ENCODE measurements at regions not wholly inside any gene's neighbourhood (a gene's known extent, or its start where the extent isn't known, plus 50 kb on each side); places are given as distances from the start of the nearest gene placed in this dataset.
"Not testable (repeated sequence)": the region's sequence is repeated elsewhere in the genome, so short reads cannot be mapped to it uniquely, and the experiment has no call there.

DNA sequence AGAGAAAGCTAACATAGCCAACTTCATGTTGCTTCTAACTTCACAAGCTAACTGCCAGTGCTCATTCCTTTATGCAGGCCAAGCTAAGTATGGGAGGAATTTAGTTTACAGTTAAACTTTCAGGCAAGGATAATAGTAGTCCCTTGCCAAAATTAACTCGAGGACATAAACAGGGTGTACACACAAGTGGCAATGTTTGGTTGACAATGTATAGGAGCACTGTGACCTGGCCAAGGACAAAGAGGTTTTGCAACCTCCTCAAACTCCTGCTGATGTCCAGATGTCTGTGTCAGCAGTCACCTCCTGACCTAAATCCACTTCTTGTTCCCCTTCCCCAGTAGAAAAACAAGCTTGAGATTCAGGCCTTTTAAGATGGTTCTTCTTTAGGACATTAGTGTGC lies 494.6 kb upstream of the KLF6 start:
- no peak for DNase-seq (ENCODE audit: low read depth, low spot score)
- no peak overlapping the region for H3K4me3 ChIP-seq (ENCODE audit: low read length)

DNA sequence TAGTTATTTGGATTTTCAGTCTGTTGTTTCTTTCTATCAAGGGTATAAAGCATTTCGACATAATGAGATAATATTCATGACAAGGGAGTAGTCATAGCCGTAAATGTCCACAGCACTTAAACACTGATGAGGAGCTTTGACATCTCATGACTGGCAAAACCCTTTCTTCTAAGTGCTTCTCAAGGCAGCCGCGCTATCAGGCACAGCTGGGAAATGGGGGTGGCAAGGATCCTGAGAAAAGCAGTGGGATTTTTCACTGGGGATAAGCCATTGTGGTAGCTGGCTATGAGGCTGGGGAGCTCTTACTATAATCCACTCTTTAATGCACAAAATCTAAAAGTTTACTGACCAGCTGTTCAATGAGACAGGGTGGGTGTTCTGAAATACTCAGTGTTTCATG lies 493.2 kb upstream of the KLF6 start:
- H3K4me3 ChIP-seq (ENCODE audit: low read length): no peak overlapping the region
- no peak for DNase-seq (ENCODE audit: low read depth, low spot score)

- no peak for DNase-seq (ENCODE audit: low read depth, low spot score)
- no peak overlapping the region for H3K4me3 ChIP-seq (ENCODE audit: low read length)
Observed at GRCh38 chr10:4276151-4276550, 491.1 kb upstream of the KLF6 start.

DNA sequence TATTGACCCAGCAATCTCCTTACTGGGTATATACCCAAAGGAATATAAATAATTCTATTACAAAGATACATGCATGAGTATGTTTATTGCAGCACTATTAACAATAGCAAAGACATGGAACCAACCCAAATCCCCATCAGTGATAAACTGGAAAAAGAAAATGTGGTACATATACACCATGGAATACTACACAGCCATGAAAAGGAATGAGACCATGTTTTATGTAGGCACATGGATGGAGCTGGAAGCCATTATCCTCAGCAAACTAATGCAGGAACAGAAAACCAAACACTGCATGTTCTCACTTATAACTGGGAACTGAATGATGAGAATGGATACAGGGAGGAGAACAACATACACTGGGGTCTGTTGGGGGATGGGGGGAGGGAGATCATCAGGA lies 489.7 kb upstream of the KLF6 start:
- not testable (repeated sequence) for H3K4me3 ChIP-seq (ENCODE audit: low read length); DNase-seq (ENCODE audit: low read depth, low spot score)

- DNase-seq (ENCODE audit: low read depth, low spot score): no peak
- no peak overlapping the region for H3K4me3 ChIP-seq (ENCODE audit: low read length)
Observed at GRCh38 chr10:4271193-4271592, 486.2 kb upstream of the KLF6 start.

DNA sequence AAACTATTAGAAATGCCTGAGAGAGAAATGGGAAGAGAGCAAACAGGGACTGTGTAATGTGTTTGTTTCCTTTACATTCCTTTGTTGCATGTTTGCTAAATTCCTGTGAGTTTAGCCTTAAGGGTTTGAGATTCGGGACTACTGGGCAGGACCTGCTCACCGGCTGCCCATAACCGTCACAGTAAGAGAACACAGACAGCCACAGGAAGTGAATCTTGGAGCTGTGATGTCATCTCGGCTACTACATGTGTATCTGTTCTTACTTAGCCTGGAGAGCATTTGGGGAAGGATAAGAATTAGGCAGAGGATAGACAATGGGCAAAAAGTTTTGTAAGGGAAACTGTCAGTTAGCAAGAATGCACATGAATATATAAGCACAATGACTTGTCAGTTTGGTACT lies 485.1 kb upstream of the KLF6 start:
- no peak for DNase-seq (ENCODE audit: low read depth, low spot score)
- no peak overlapping the region for H3K4me3 ChIP-seq (ENCODE audit: low read length)

DNA sequence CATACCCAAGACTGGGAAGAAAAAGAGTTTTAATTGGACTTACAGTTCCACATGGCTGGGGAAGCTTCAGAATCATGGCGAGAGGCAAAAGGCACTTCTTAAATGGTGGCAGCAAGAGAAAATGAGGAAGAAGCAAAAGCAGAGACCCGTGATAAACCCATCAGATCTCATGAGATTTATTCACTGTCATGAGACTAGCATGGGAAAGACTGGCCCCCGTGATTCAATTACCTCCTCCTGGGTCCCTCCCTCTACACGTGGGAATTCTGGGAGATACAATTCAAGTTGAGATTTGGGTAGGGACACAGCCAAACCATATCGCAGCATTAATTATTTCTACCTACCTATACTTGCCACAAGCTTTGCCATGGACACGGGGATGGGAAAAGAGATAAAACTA lies 483.5 kb upstream of the KLF6 start:
- DNase-seq (ENCODE audit: low read depth, low spot score); H3K4me3 ChIP-seq (ENCODE audit: low read length): not testable (repeated sequence)

DNA sequence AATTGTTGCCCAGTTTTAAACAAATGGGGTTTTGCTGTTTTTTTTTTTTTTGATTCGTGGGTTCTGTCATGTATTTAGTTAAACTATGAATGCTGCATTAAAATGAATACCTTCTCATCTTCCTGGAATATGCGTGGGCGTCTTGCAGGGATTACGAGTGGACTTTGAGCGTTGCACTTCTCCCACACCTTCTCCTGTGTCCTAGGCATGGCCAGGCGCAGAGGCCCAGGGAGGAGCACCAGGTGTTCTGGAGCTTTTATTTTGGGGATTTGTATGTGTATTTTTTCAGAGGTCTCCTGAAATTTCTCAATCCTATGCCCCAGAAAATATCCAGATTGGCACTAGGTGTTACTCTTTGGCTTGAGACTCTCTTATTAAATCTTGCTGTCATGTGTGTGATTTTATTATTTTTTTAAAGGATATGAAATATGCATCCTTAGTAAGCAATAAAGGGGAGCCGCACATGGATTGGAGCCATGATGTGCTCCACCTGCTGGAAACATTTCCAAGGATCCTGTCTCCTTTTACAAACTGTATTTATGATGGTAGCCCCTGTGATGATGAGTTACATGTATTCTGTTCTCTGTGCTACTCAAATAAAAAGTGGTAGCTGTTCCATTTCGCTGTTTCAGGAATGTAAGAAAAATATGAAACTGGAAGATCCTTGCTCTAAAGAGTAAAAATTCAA lies 482.2 kb upstream of the KLF6 start:
- no peak for DNase-seq (ENCODE audit: low read depth, low spot score)
- no peak overlapping the region for H3K4me3 ChIP-seq (ENCODE audit: low read length)

DNA sequence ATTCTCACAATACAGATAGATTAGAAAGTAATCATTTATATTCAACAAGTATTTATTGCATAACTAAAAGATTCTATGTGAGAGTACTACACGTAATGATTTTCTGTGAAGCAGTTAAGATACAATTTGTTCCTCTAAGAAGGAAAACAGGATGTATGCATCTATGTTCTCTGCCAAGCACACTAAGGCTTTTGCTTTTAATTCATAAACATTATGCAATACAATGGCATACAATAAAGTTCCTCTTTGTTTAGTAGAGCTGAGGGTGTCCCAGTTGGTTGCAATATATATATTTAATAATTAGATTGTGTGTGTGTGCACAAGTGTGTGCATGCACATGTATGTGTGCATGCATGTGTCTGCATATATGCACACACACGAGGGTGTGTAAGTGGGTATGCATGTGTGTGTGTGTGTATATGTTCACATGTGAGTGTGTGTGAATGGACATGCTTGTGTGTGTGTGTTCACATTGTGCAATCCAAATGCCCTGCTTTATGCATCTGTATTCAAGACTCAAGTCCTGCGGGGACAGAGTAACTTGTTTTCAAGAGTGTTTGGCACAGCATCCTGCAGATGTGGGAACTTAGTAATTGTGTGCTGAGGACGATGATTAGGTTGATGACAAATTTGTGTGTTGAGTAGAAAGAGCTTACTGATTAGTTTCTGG lies 481.5 kb upstream of the KLF6 start:
- no peak overlapping the region for H3K4me3 ChIP-seq (ENCODE audit: low read length)
- no peak for DNase-seq (ENCODE audit: low read depth, low spot score)

GRCh38 chr10:4265964-4266363 lies 481.0 kb upstream of the KLF6 start:
- H3K4me3 ChIP-seq (ENCODE audit: low read length): no peak overlapping the region
- no peak for DNase-seq (ENCODE audit: low read depth, low spot score)

DNA sequence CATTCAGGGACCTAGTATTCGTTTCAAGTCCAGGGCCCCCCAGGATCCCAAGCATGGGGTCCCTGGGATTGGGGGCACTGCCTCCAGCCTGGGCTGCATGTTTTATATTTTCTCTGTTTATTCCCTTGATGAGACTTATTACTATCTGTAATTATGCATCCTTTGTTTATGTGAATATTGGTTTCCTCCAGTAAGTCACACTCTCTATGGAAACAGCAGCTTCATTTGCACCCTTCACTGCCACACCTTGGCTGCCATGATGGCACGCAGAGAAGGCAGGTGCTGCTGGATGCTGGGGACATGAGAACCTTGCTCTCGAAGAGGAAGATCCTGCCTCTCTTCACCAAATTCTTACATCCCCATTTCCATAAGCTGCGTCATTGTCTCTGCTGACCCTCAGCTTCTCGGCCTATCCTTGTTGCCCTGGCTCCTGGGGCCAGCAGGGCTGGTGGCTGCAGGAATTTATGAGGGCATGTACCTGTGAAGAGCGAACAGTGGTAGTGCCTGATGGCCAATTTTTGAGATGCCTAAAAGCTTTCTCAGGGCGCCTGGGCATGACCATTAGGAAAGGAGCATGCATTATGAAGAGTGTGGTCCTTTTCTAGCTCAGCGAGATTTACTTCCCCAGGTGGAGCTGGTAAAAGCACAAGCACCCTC lies 479.3 kb upstream of the KLF6 start:
- no peak for DNase-seq (ENCODE audit: low read depth, low spot score)
- no peak overlapping the region for H3K4me3 ChIP-seq (ENCODE audit: low read length)

DNA sequence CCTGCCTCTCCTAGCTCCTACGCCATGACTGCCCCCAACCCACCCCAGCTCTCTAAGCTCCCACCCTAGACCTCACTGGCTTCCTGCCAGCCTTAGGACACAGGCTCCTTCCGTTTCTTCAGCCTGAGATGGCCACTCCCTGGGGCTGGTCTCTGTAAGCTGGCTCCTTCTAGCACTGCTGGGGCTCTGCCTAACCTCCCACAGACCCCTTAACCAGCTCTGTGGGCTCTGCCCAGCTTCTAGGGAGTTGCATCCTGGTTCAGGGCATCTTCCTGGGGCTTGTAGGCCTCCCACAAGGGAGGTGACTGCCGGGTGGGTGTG lies 478.6 kb upstream of the KLF6 start:
- H3K4me3 ChIP-seq (ENCODE audit: low read length): no peak overlapping the region
- DNase-seq (ENCODE audit: low read depth, low spot score): no peak

GRCh38 chr10:4262870-4263600 lies 478.0 kb upstream of the KLF6 start:
- no peak for DNase-seq (ENCODE audit: low read depth, low spot score)
- no peak overlapping the region for H3K4me3 ChIP-seq (ENCODE audit: low read length)

DNA sequence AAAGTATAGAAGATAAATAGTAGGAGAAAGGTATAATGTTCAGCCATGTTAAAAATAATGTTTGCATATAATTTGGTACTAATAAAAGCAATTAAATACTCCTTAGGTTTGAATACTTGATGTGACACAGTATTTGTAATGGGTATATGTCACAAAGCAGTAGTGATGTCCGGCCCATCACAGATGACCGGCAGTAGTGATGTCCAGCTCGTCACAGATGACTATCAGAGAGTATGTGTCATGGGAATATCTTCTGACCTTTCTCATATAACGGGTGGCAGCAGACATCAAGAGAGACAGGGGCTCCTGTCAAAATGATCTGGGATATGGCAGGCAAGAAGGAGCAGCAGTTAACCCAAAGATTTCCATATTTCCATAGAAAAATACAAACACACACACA lies 477.4 kb upstream of the KLF6 start:
- H3K4me3 ChIP-seq (ENCODE audit: low read length): no peak overlapping the region
- no peak for DNase-seq (ENCODE audit: low read depth, low spot score)

DNA sequence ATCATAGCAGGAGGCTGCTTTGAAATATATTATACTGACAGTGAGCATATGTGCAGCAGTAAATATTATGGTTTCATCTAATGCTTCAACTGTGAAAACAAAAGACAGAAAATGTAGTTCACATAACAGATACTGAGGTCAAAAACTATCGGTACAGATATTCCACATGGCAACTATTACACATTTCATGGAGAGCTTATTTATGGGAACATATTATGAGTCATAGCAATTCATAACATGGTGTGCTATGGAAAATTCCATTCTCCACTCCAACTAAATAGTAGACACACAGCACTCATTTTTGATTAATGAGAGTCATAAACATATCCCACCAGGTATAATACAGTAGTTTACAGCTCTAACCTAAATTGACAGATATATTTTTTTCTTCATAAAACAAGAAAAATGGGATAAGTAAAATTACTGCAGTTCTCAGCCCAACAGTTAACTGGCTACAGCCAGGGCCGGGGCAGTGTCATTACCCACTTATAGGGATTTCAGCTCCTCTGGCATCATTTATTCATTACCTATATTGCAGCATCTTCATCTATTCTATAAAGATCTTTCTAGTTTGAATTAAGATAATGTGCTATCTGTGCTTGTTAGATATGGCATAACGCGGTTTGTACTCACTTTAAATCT lies 475.6 kb upstream of the KLF6 start:
- no peak for DNase-seq (ENCODE audit: low read depth, low spot score)
- H3K4me3 ChIP-seq (ENCODE audit: low read length): no peak overlapping the region

- H3K4me3 ChIP-seq (ENCODE audit: low read length): no peak overlapping the region
- DNase-seq (ENCODE audit: low read depth, low spot score): no peak
Observed at GRCh38 chr10:4257939-4258465, 473.0 kb upstream of the KLF6 start.

- no peak for DNase-seq (ENCODE audit: low read depth, low spot score)
- no peak overlapping the region for H3K4me3 ChIP-seq (ENCODE audit: low read length)
Observed at GRCh38 chr10:4256971-4257370, 472.0 kb upstream of the KLF6 start.

DNA sequence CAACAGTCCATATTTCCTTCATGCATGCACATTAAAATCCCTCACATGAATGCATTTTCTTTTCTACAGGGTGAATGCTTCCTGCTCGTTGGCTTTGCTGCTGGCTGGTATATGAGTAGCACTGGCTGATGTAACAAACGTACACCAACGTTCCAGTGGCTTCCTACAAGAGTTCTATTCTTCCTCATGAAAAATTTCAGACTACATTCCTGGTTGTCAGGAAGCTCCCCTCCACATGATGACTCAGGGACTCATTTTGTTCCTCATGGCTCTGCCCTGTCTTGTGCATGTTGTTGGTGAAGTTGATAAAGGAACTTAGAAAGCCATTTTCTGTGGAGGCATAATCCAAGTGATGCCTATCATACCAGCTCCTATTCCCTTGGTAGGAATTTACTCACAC lies 470.7 kb upstream of the KLF6 start:
- H3K4me3 ChIP-seq (ENCODE audit: low read length): no peak overlapping the region
- DNase-seq (ENCODE audit: low read depth, low spot score): no peak

Data from Jurkat, Clone E6-1 (cell line).